ENCODE measurements at regions not wholly inside any gene's neighbourhood (a gene's known extent, or its start where the extent isn't known, plus 50 kb on each side); places are given as distances from the start of the nearest gene placed in this dataset.

DNA sequence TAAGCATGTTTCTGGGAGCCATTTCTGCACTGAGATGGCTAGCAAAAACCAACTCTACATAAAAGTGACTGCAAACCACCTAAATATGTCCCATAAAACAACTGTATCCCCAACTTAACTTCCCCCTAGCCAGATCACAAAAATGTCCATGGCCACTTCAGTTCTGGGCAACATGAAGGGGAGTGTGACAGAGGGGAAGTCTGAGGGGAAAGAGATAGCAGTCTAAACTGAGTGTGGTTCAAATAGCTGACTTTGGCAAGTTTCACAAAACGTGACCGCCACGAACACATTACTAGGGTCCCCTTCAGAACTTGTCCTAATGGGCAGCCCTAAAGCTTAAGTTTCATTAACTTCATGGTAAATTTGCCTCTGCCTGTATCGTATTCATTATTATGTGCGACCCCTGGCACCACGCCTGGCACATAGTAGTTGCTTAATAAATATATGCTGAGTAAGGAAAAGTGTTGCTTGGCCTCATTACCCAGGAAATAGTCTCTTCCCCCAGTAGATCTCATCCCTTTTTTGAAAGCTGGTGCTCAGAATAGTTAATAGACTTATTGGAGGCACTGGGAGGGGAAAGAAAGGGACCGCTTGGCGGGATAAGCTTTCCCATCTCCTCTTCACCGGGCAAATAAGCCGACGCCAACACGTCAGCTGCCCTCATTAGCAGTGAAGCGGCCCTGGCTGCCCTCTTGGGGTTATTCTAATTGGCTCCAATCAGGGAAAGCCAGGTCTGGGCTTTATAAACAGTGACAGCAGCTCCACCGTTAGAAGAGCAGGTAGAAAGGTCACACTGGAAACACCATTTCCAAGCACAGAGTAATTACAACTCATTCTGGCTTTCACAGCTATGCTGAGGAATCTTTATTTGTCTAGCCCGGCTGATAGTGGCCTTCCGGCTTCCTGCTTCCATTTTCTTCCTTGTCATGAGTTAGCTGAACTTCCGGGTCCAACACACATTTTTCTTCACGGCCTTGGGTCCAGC is 122.1 kb downstream of the LRIG2 start:
- TF ChIP-seq EZH2 (IDR thresholded peaks at IDR 0.05; ENCODE audit: insufficient read depth, low read length) = no peak
- TF ChIP-seq, protein P1, sequence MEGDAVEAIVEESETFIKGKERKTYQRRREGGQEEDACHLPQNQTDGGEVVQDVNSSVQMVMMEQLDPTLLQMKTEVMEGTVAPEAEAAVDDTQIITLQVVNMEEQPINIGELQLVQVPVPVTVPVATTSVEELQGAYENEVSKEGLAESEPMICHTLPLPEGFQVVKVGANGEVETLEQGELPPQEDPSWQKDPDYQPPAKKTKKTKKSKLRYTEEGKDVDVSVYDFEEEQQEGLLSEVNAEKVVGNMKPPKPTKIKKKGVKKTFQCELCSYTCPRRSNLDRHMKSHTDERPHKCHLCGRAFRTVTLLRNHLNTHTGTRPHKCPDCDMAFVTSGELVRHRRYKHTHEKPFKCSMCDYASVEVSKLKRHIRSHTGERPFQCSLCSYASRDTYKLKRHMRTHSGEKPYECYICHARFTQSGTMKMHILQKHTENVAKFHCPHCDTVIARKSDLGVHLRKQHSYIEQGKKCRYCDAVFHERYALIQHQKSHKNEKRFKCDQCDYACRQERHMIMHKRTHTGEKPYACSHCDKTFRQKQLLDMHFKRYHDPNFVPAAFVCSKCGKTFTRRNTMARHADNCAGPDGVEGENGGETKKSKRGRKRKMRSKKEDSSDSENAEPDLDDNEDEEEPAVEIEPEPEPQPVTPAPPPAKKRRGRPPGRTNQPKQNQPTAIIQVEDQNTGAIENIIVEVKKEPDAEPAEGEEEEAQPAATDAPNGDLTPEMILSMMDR (IDR thresholded peaks at IDR 0.05; ENCODE audit: insufficient read depth, low read depth, low read length) = no peak
